Upper lobe of left lung (tissue), 6 donors: ENCODE measurements at regions not wholly inside any gene's neighbourhood (a gene's known extent, or its start where the extent isn't known, plus 50 kb on each side); places are given as distances from the start of the nearest gene placed in this dataset.

Source experiments
- ATAC-seq, 2 donors: fragments of 200-7000 bp; cut with Tn5 transposase; one replicate each; pipeline ENCODE4 v1.9.1; 2022; ENCODE audit warnings: mild to moderate bottlenecking in 2 of 2, moderate library complexity in 2 of 2; ENCODE audit not compliant: low FRiP score in 2 of 2
- DNase-seq, 2 donors: peaks; one replicate each; pipeline ENCODE4 v3.0.0-alpha.2; 2019 to 2020
- H3K27ac ChIP-seq, 4 donors: fragments of 200-600 bp; sonication (generic); one replicate each; pipeline ENCODE4 v1.5.1; 2016 to 2019
- H3K27me3 ChIP-seq, 4 donors: fragments of 200-600 bp; sonication (generic); one replicate each; pipeline ENCODE4 v1.5.1; 2017 to 2019
- H3K36me3 ChIP-seq, 4 donors: fragments of 200-600 bp; sonication (generic); one replicate each; pipeline ENCODE4 v1.5.1; 2016 to 2019
- H3K4me1 ChIP-seq, 4 donors: fragments of 200-600 bp; sonication (generic); one replicate each; pipeline ENCODE4 v1.5.1; 2018 to 2019
- H3K4me3 ChIP-seq, 4 donors: fragments of 200-600 bp; sonication (generic); one replicate each; pipeline ENCODE4 v1.5.1; 2017 to 2019; ENCODE audit warnings: mild to moderate bottlenecking in 2 of 4, moderate library complexity in 1 of 4
- H3K9me3 ChIP-seq, 4 donors: fragments of 200-600 bp; sonication (generic); one replicate each; pipeline ENCODE4 v1.5.1; 2018 to 2019
- EP300 ChIP-seq, 4 donors: sonication (generic); formaldehyde crosslinking; IDR thresholded peaks; one replicate each; pipeline ENCODE4 v1.5.1; 2017; ENCODE audit warnings: antibody characterized with exemption in 4 of 4, control low read depth in 2 of 4
- POLR2A ChIP-seq, 4 donors: fragments of 450-650 bp; IDR thresholded peaks; one replicate each; pipeline ENCODE4 v1.5.1; 2016 to 2017; ENCODE audit warnings: antibody characterized with exemption in 4 of 4, mild to moderate bottlenecking in 2 of 4
- POLR2AphosphoS5 ChIP-seq, 2 donors: sonication (generic); formaldehyde crosslinking; IDR thresholded peaks; one replicate each; pipeline ENCODE4 v1.5.1; 2017; ENCODE audit warnings: antibody characterized with exemption in 2 of 2
- WGBS, 2 donors: methylation state at CpG; one replicate each; pipeline ENCODE4 v1.1.5; 2017 to 2018; 5-methylcytosine and 5-hydroxymethylcytosine counted together
- TF ChIP-seq, protein P1 (sequence below), 6 experiments: fragments of 450-650 bp in 4 of 6; fragments of 200-600 bp in 2 of 6; sonication (generic) in 2 of 6; IDR thresholded peaks; one replicate each; pipeline ENCODE4 v1.5.1; 2016 to 2019; ENCODE audit warnings: antibody characterized with exemption in 6 of 6
- donor health status: DM: no; HTN: no; CAD: no; lungs with moderate emphysema.
- donor health status: DM: no; HTN: yes; CAD: no; lungs with severe emphysema.

DNA sequence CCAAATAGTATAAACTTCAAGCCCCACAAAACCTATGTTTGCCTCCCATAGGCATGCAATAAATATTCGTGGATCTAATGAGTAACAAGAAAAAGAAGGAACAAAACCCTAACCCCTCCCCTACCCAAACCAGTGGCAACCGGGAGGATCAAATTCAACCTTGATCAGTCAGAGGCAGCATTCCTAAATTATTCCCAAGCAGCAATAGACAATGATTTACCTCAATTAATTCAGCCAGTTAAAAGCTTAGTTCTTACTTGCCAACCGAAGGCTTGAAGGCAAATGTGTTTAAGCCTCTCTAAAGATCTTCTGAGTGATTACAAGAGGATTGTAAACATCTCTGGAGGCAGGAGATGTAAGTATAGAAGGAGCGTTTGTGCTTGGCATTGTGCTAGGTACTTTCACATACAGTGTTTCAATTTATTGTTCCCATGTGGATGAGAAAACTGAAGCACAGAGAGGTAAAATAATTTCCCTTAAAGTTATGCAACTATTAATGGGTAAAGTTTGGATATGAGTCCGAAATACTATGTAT, 197.7 kb downstream of the MTX2 start:
- H3K27ac ChIP-seq = no peak overlapping the region
- no peak for ATAC-seq
- no peak for DNase-seq
- peaks cover 0 to 2% (median under 1%) of the 10 kb centered on the region in 4 donors for H3K4me1 ChIP-seq
- no peaks in the 10 kb centered on the region for H3K36me3 ChIP-seq
- H3K27me3 ChIP-seq = no peaks in the 10 kb centered on the region
- no peak overlapping the region for H3K4me3 ChIP-seq
- TF ChIP-seq, protein P1, sequence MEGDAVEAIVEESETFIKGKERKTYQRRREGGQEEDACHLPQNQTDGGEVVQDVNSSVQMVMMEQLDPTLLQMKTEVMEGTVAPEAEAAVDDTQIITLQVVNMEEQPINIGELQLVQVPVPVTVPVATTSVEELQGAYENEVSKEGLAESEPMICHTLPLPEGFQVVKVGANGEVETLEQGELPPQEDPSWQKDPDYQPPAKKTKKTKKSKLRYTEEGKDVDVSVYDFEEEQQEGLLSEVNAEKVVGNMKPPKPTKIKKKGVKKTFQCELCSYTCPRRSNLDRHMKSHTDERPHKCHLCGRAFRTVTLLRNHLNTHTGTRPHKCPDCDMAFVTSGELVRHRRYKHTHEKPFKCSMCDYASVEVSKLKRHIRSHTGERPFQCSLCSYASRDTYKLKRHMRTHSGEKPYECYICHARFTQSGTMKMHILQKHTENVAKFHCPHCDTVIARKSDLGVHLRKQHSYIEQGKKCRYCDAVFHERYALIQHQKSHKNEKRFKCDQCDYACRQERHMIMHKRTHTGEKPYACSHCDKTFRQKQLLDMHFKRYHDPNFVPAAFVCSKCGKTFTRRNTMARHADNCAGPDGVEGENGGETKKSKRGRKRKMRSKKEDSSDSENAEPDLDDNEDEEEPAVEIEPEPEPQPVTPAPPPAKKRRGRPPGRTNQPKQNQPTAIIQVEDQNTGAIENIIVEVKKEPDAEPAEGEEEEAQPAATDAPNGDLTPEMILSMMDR (IDR thresholded peaks at IDR 0.05) = no peak
- H3K9me3 ChIP-seq = no peaks in the 10 kb centered on the region
- 63 to 68% methylated on average over 5 of the region's 5 CpGs for WGBS, 2 donors

DNA sequence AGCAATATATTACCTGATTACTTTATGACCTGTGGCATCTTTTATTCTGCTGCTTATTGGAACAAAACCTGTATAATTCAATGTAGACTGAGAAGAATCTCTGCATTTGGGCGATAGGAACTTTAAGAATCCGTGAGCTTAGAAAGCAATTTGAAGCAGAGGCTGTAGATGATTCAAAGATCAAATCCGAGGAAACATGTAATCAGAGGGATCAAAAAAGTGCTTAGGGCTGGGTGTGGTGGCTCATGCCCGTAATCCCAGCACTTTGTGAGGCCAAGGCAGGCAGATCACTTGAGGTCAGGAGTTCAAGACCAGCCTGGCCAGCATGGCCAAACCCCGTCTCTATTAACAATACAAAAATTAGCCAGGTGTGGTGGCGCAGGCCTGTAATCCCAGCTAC, 198.4 kb downstream of the MTX2 start:
- no peak overlapping the region for H3K27ac ChIP-seq

DNA sequence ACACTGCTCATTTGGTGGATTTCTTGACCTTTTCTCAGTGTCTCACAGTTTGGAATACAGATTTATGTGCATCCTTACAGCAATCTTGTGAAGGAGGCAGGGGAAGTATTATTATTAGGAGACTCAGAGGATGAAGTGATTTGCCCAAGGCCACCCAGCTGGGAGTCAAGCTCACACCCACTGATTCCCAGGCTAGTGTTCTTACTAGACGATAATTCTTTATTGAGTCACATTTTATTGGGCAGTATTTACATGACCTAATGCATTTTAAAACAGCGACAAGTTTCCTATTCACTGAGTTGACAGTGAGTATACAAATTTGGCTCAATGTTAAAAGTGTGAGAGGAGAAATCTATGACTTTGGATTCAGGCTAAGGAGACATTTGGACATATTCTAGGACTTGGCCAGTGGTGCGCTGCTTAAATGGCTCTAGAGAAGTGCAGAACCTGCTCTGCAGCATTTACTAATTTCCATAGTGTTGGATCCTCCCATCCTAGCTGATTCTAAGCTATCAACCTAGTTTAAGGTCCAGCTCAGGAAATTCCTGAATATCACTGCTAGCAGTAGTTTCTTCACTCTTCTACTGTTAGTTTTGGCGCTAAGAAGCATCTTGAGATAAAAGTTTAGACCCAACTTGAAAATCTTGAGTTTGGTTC, 199.3 kb downstream of the MTX2 start:
- WGBS, 2 donors = 80 to 87% methylated on average over 4 of the region's 4 CpGs
- H3K27me3 ChIP-seq = no peaks in the 10 kb centered on the region
- ATAC-seq (no peak), DNase-seq (no peak)
- no peaks in the 10 kb centered on the region for H3K36me3 ChIP-seq
- TF ChIP-seq POLR2AphosphoS5 (IDR thresholded peaks at IDR 0.05) (no peak), EP300 (IDR thresholded peaks at IDR 0.05) (no peak), POLR2A (IDR thresholded peaks at IDR 0.05) (no peak)
- TF ChIP-seq, protein P1 (IDR thresholded peaks at IDR 0.05) = no peak
- H3K4me1 ChIP-seq = peaks cover 0 to 4% (median 1%) of the 10 kb centered on the region in 4 donors
- H3K27ac ChIP-seq = no peak overlapping the region
- no peak overlapping the region for H3K4me3 ChIP-seq
- H3K9me3 ChIP-seq = no peaks in the 10 kb centered on the region

More for the DNA sequence above, 198.4 kb downstream of the MTX2 start:
- H3K27me3 ChIP-seq = no peaks in the 10 kb centered on the region
- H3K36me3 ChIP-seq = no peaks in the 10 kb centered on the region
- H3K9me3 ChIP-seq = no peaks in the 10 kb centered on the region
- WGBS, 2 donors = 67 to 73% methylated on average over 6 of the region's 6 CpGs
- no peaks in the 10 kb centered on the region for H3K4me1 ChIP-seq
- ATAC-seq (no peak), DNase-seq (no peak)
- no peak overlapping the region for H3K4me3 ChIP-seq
- TF ChIP-seq POLR2A (IDR thresholded peaks at IDR 0.05) (no peak), EP300 (IDR thresholded peaks at IDR 0.05) (no peak), POLR2AphosphoS5 (IDR thresholded peaks at IDR 0.05) (no peak)
- TF ChIP-seq, protein P1 (IDR thresholded peaks at IDR 0.05) = no peak

DNA sequence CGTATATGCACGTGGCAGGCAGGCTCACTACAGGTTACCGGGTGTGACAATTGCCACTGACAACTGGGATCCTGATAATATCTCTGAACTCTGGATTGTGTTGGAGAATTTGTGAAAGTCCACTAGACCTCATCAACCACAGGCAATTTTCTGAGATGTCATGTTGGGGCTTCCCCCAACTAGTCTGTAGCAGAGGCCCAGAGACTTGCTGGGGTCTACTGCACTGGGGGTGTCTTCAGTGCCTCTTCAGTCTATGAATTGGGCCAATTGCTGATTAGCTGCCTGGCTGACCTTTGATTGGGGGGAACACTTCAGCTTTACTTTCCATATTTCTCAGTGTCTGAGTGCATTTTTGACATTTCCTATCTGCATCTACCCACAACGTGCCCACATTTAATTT, 201.5 kb downstream of the MTX2 start:
- Histone ChIP-seq H3K27ac (no peak overlapping the region), H3K27me3 (no peaks in the 10 kb centered on the region), H3K9me3 (no peaks in the 10 kb centered on the region), H3K36me3 (no peaks in the 10 kb centered on the region), H3K4me3 (no peak overlapping the region), H3K4me1 (peaks cover 0 to 4% (median 1%) of the 10 kb centered on the region in 4 donors)
- WGBS, 2 donors = 78 to 88% methylated on average over 4 of the region's 4 CpGs
- ATAC-seq = no peak
- no peak for TF ChIP-seq POLR2A (IDR thresholded peaks at IDR 0.05)
- no peak for TF ChIP-seq POLR2AphosphoS5 (IDR thresholded peaks at IDR 0.05)
- no peak for TF ChIP-seq EP300 (IDR thresholded peaks at IDR 0.05)
- TF ChIP-seq, protein P1 (IDR thresholded peaks at IDR 0.05) = no peak
- DNase-seq = no peak

DNA sequence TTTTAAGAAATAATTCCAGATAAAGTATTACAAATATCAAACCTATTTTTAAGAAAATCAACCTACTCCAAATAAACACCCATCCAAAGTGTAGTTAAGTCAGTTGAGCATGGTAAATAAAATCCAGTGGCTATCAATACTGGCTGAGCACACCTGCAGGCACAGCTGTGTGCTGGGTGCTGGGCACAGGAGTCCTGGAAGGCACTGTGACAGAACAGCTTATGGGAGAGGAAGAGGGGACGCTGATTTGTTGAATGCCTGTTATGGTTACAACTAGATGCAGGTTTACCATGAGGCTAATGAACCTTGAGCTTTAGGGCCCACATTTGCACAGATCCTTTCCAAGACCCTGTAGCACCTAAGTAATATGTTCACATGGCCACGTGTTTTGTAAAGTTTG, 202.7 kb downstream of the MTX2 start:
- DNase-seq = no peak
- 80 to 85% methylated on average over 2 of the region's 2 CpGs for WGBS, 2 donors
- no peaks in the 10 kb centered on the region for H3K9me3 ChIP-seq
- H3K4me1 ChIP-seq = peaks cover 0 to 4% (median 1%) of the 10 kb centered on the region in 4 donors
- no peak overlapping the region for H3K27ac ChIP-seq
- H3K4me3 ChIP-seq = no peak overlapping the region
- TF ChIP-seq POLR2AphosphoS5 (IDR thresholded peaks at IDR 0.05) = no peak
- TF ChIP-seq EP300 (IDR thresholded peaks at IDR 0.05) = no peak
- TF ChIP-seq, protein P1 (IDR thresholded peaks at IDR 0.05) = no peak
- TF ChIP-seq POLR2A (IDR thresholded peaks at IDR 0.05) = no peak
- H3K27me3 ChIP-seq = no peaks in the 10 kb centered on the region
- H3K36me3 ChIP-seq = no peaks in the 10 kb centered on the region
- no peak for ATAC-seq
